A673 (cell line): ENCODE measurements at regions not wholly inside any gene's neighbourhood (a gene's known extent, or its start where the extent isn't known, plus 50 kb on each side); places are given as distances from the start of the nearest gene placed in this dataset.

Experiments
- BruUV-seq: library from RNA; stranded (reverse); fragments of 400-500 nt; replicated peaks from 2 replicates; lab custom pipeline; 2021; lab: Mats Ljungman, UMichigan
- CTCF ChIA-PET: fragments of 300-600 bp; sonication (Branson Sonifier 250); formaldehyde crosslinking; loops from one replicate; lab custom pipeline; 2022; ENCODE audit warnings: antibody characterized with exemption; lab: Charles Lee
- POLR2A ChIA-PET: fragments of 300-600 bp; sonication (Branson Sonifier 250); formaldehyde crosslinking; loops from one replicate; lab custom pipeline; 2022; ENCODE audit warnings: antibody characterized with exemption; ENCODE audit not compliant: low non-redundant PET; lab: Charles Lee
- DNase-seq: peaks from one replicate; pipeline ENCODE4 v3.0.0-alpha.2; 2015; ENCODE audit warnings: low spot score
- H3K27ac ChIP-seq: fragments of 200-600 bp; sonication (generic); 2 replicates; pipeline ENCODE4 v1.5.1; 2016; ENCODE audit warnings: mixed run types, low read depth, mild to moderate bottlenecking, mixed read lengths, antibody characterized with exemption, low read length; ENCODE audit not compliant: poor library complexity, severe bottlenecking
- H3K27me3 ChIP-seq: fragments of 200-600 bp; sonication (generic); replicated peaks from 2 replicates; pipeline ENCODE4 v1.6.1; 2017; ENCODE audit warnings: mixed run types, low read depth, mild to moderate bottlenecking, mixed read lengths, antibody characterized with exemption, low read length; ENCODE audit not compliant: insufficient read depth, poor library complexity
- H3K36me3 ChIP-seq: fragments of 200-600 bp; sonication (generic); 2 replicates; pipeline ENCODE4 v1.6.1; 2016; ENCODE audit warnings: mixed run types, mild to moderate bottlenecking, mixed read lengths, antibody characterized with exemption, low read length; ENCODE audit not compliant: insufficient read depth, poor library complexity, severe bottlenecking
- H3K4me1 ChIP-seq: fragments of 200-600 bp; sonication (generic); 2 replicates; pipeline ENCODE4 v1.6.1; 2017; ENCODE audit warnings: mixed run types, mild to moderate bottlenecking, mixed read lengths, antibody characterized with exemption, low read length; ENCODE audit not compliant: insufficient read depth, poor library complexity, severe bottlenecking
- H3K4me3 ChIP-seq: fragments of 200-600 bp; sonication (generic); 2 replicates; pipeline ENCODE4 v1.5.1; 2016; ENCODE audit warnings: low read depth, mixed run types, mild to moderate bottlenecking, mixed read lengths, low read length; ENCODE audit not compliant: poor library complexity, severe bottlenecking
- H3K9me3 ChIP-seq: fragments of 200-600 bp; sonication (generic); 2 replicates; pipeline ENCODE4 v1.6.1; 2016; ENCODE audit warnings: mixed run types, low read depth, mild to moderate bottlenecking, mixed read lengths, antibody characterized with exemption, low read length; ENCODE audit not compliant: poor library complexity, severe bottlenecking
- EZH2 ChIP-seq: fragments of 200-600 bp; sonication (generic); IDR thresholded peaks from 2 replicates; pipeline ENCODE4 v1.6.1; 2017; ENCODE audit warnings: borderline replicate concordance, low read depth, mild to moderate bottlenecking, mixed read lengths, antibody characterized with exemption, low read length; ENCODE audit not compliant: poor library complexity, severe bottlenecking
- intact Hi-C: fragments of 100-400 bp; cut with micrococcal nuclease; formaldehyde crosslinking; loops from one replicate; pipeline ENCODE4 v1.10.0; 2022; ENCODE audit not compliant: unreplicated experiment
- TF ChIP-seq, protein P1 (sequence below): fragments of 300-800, 200-600 bp; sonication (generic); conservative IDR thresholded peaks from 2 replicates; pipeline ENCODE4 v1.5.1; 2017; ENCODE audit warnings: low read depth, mild to moderate bottlenecking, antibody characterized with exemption, low read length, moderate library complexity, mixed read lengths

DNA sequence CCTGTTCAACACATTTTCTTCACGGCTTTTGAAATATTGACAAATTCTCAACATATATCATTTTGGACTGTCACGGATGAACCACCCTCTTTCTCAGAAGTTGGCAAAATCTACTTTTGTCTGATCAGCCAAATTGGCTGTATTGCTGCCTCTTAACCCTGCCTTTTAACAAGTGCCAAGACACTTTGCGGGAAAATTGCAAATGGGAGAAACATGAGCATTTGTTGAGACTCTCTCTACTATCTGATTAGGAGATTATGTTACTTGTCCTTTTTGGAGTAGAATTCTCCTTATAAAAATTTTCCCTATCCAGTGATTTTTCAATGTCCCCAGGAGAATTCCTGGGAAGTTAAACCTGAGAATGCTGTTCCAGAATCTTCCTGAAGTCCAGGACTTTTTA, 256.2 kb upstream of the ZSWIM2 start:
- TF ChIP-seq EZH2: no peak
- TF ChIP-seq, protein P1, sequence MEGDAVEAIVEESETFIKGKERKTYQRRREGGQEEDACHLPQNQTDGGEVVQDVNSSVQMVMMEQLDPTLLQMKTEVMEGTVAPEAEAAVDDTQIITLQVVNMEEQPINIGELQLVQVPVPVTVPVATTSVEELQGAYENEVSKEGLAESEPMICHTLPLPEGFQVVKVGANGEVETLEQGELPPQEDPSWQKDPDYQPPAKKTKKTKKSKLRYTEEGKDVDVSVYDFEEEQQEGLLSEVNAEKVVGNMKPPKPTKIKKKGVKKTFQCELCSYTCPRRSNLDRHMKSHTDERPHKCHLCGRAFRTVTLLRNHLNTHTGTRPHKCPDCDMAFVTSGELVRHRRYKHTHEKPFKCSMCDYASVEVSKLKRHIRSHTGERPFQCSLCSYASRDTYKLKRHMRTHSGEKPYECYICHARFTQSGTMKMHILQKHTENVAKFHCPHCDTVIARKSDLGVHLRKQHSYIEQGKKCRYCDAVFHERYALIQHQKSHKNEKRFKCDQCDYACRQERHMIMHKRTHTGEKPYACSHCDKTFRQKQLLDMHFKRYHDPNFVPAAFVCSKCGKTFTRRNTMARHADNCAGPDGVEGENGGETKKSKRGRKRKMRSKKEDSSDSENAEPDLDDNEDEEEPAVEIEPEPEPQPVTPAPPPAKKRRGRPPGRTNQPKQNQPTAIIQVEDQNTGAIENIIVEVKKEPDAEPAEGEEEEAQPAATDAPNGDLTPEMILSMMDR: no peak
- intact Hi-C loops: no loop called here
- no peak overlapping the region for H3K4me3 ChIP-seq
- H3K9me3 ChIP-seq: no peaks in the 10 kb centered on the region
- ChIA-PET POLR2A (no interaction called here), CTCF (no interaction called here)
- H3K36me3 ChIP-seq: no peaks in the 10 kb centered on the region
- BruUV-seq: no TSS peak
- no peaks in the 10 kb centered on the region for H3K4me1 ChIP-seq
- DNase-seq: no peak
- no peaks in the 10 kb centered on the region for H3K27me3 ChIP-seq
- H3K27ac ChIP-seq: no peak overlapping the region

DNA sequence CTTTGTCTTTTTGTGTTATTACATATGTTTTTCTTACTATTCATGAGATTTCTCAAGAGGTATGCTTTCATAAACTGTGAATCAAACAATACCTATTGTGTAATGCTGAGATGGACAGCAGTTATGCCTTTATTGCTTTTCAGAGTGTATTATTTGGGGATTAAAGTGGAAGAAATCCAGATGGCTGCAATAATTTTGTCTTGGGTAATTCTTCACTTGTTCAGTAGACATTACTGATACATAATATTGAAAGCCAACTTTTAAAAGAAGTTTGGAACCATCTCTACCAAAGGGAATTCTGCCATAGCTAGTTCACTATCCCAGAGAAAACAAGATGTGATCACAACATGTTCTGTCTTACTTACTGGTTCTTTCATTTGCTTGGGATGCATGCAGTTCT, 253.4 kb upstream of the ZSWIM2 start:
- intact Hi-C loops: no loop called here
- no peaks in the 10 kb centered on the region for H3K36me3 ChIP-seq
- no TSS peak for BruUV-seq
- no peaks in the 10 kb centered on the region for H3K27me3 ChIP-seq
- TF ChIP-seq, protein P1: no peak
- H3K9me3 ChIP-seq: no peaks in the 10 kb centered on the region
- POLR2A ChIA-PET: no interaction called here
- CTCF ChIA-PET: no interaction called here
- no peaks in the 10 kb centered on the region for H3K4me1 ChIP-seq
- H3K4me3 ChIP-seq: no peak overlapping the region
- no peak for DNase-seq
- no peak overlapping the region for H3K27ac ChIP-seq

DNA sequence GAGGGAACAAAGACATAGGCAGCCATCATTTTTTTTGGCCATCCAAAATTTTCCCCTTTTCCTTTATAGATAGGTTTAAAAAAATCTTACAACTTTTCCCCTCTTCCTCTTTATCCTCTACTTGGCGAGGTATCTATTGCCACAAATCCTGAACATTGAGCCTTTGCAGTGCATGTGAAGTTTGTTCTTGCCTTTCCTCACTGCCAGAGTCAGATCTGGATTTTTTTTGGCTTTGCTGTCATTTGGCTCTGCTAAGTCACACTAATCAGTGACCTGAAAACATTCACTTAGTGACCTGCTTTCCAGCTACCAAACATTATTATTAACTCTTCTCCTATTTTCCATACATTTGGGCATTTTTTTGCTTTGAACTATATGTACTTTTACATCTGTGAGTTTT, 249.2 kb upstream of the ZSWIM2 start:
- intact Hi-C loops: no loop called here
- no peak overlapping the region for H3K27ac ChIP-seq
- no peak for TF ChIP-seq EZH2
- TF ChIP-seq, protein P1: no peak
- BruUV-seq: no TSS peak
- H3K27me3 ChIP-seq: no peaks in the 10 kb centered on the region
- CTCF ChIA-PET: no interaction called here
- no peak for DNase-seq
- H3K9me3 ChIP-seq: no peaks in the 10 kb centered on the region
- no peaks in the 10 kb centered on the region for H3K4me1 ChIP-seq
- no peaks in the 10 kb centered on the region for H3K36me3 ChIP-seq
- no peak overlapping the region for H3K4me3 ChIP-seq
- POLR2A ChIA-PET: no interaction called here
